ENCODE measurements at regions not wholly inside any gene's neighbourhood (a gene's known extent, or its start where the extent isn't known, plus 50 kb on each side); places are given as distances from the start of the nearest gene placed in this dataset.

DNA sequence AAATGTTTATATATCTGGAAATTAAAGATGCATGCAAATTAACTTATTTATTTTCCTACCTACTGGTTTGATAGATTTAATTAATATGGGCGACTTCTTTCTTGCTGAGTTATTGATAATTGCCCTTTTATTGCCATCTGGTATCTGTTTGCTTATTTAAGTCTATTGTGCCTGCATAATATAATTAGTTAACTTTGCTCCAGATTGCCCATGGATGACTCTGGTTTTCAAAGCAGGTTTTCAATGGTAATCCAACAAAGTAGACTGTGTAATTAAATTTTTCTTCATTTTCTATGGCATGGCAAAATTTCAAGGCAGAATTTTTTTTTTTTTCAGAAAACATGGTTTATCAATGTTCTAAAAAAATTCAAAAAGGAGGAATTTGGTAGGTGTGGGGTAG lies 1092.0 kb downstream of the GRIK2 start:
- Histone ChIP-seq H3K79me2 (ENCODE audit: insufficient read depth, low read length) (no peaks in the 10 kb centered on the region), H3K9ac (ENCODE audit: insufficient read depth, low read depth, low read length) (no peak overlapping the region), H4K20me1 (ENCODE audit: insufficient read depth, low read length) (no peaks in the 10 kb centered on the region), H3K4me2 (ENCODE audit: low read depth, low read length) (no peak overlapping the region), H3K4me1 (ENCODE audit: insufficient read depth, low read length) (no peaks in the 10 kb centered on the region), H3K9me3 (ENCODE audit: low read length) (no peaks in the 10 kb centered on the region), H3K36me3 (replicated peaks in 1 of 2; ENCODE audit: control insufficient read depth in 1 of 2, insufficient read depth in 2 of 2, low read length in 2 of 2) (no peaks in the 10 kb centered on the region), H3K27ac (ENCODE audit: extremely low read length, insufficient read depth, low read length) (no peak overlapping the region), H3K27me3 (ENCODE audit: control insufficient read depth in 1 of 2, insufficient read depth in 2 of 2, low read length in 2 of 2) (no peaks in the 10 kb centered on the region), H3K4me3 (replicated peaks in 1 of 3; ENCODE audit: insufficient read depth in 1 of 3, low read depth in 2 of 3, low read length in 3 of 3) (no peak overlapping the region), H2AFZ (ENCODE audit: low read length) (no peak overlapping the region)
- intact Hi-C loops (cut with micrococcal nuclease; ENCODE audit: unreplicated experiment) (no loop called here), in situ Hi-C loops (cut with HindIII; ENCODE audit: extremely low pct_ligation_motif_present, low pct_unique_long_range_greater_than_20kb) (no loop called here)
- WGBS (ENCODE audit: low lambda C conversion rate) = 0% methylated on average over 1 of the region's 1 CpG
- no TSS peak for BruUV-seq (replicated peaks)
- TF ChIP-seq NPAS2 (CRISPR knock-in tag; IDR thresholded peaks at IDR 0.05; ENCODE audit: borderline replicate concordance) (no peak), SCMH1 (CRISPR knock-in tag; IDR thresholded peaks at IDR 0.05; ENCODE audit: borderline replicate concordance) (no peak), SIN3A (IDR thresholded peaks at IDR 0.05; ENCODE audit: borderline replicate concordance, low read depth, low read length) (no peak), ZKSCAN8 (CRISPR knock-in tag; IDR thresholded peaks at IDR 0.05; ENCODE audit: borderline replicate concordance) (no peak), KDM2A (CRISPR knock-in tag; IDR thresholded peaks at IDR 0.05; ENCODE audit: borderline replicate concordance, low read depth) (no peak), ZBTB8A (CRISPR knock-in tag; IDR thresholded peaks at IDR 0.05; ENCODE audit: borderline replicate concordance, low read depth) (no peak), ZFP37 (CRISPR knock-in tag; IDR thresholded peaks at IDR 0.05; ENCODE audit: borderline replicate concordance) (no peak), ZFP36L2 (CRISPR knock-in tag; IDR thresholded peaks at IDR 0.05) (no peak), RAD51 (IDR thresholded peaks at IDR 0.05; ENCODE audit: borderline replicate concordance) (no peak)
- TF ChIP-seq, protein P1, sequence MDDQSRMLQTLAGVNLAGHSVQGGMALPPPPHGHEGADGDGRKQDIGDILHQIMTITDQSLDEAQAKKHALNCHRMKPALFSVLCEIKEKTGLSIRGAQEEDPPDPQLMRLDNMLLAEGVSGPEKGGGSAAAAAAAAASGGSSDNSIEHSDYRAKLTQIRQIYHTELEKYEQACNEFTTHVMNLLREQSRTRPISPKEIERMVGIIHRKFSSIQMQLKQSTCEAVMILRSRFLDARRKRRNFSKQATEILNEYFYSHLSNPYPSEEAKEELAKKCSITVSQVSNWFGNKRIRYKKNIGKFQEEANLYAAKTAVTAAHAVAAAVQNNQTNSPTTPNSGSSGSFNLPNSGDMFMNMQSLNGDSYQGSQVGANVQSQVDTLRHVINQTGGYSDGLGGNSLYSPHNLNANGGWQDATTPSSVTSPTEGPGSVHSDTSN (CRISPR knock-in tag; IDR thresholded peaks at IDR 0.05; ENCODE audit: borderline replicate concordance) = no peak
- TF ChIP-seq, protein P2, sequence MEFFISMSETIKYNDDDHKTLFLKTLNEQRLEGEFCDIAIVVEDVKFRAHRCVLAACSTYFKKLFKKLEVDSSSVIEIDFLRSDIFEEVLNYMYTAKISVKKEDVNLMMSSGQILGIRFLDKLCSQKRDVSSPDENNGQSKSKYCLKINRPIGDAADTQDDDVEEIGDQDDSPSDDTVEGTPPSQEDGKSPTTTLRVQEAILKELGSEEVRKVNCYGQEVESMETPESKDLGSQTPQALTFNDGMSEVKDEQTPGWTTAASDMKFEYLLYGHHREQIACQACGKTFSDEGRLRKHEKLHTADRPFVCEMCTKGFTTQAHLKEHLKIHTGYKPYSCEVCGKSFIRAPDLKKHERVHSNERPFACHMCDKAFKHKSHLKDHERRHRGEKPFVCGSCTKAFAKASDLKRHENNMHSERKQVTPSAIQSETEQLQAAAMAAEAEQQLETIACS (CRISPR knock-in tag; IDR thresholded peaks at IDR 0.05) = no peak
- ATAC-seq (no peak), DNase-seq (ENCODE audit: low spot score) (no peak), FAIRE-seq (no peak)
- CTCF ChIA-PET (ENCODE audit: low intra/inter-chr PET ratio, low total read pairs) = no interaction called here
- POLR2A ChIA-PET = no interaction called here

All from HepG2 (cell line).